ENCODE measurements at regions not wholly inside any gene's neighbourhood (a gene's known extent, or its start where the extent isn't known, plus 50 kb on each side); places are given as distances from the start of the nearest gene placed in this dataset.

GRCh38 chr14:83713732-83714131 is 1816.2 kb upstream of the FLRT2 start:
- TF ChIP-seq CTCF (IDR thresholded peaks at IDR 0.05; ENCODE audit: insufficient read depth, low read length) (no peak), SPI1 (IDR thresholded peaks at IDR 0.05; ENCODE audit: borderline replicate concordance, low read depth) (no peak), REST (IDR thresholded peaks at IDR 0.05; ENCODE audit: insufficient replicate concordance, low read depth) (no peak), POLR2AphosphoS5 (IDR thresholded peaks at IDR 0.05; ENCODE audit: low read depth) (no peak)
